Occipital lobe (tissue), 1 donor: ENCODE measurements at regions not wholly inside any gene's neighbourhood (a gene's known extent, or its start where the extent isn't known, plus 50 kb on each side); places are given as distances from the start of the nearest gene placed in this dataset.

Source experiments
- DNase-seq: peaks from one replicate; lab custom pipeline; 2025; lab: John Stamatoyannopoulos, UW

GRCh38 chr4:114358901-114359300 is 239.7 kb upstream of the UGT8 start:
- DNase-seq: no peak

- DNase-seq: no peak
These were observed 237.4 kb upstream of the UGT8 start for GRCh38 chr4:114361249-114361648.

GRCh38 chr4:114364857-114365256 is 233.8 kb upstream of the UGT8 start:
- DNase-seq: no peak

GRCh38 chr4:114365591-114365990 is 233.0 kb upstream of the UGT8 start:
- DNase-seq: no peak

- no peak for DNase-seq
These were observed 232.2 kb upstream of the UGT8 start for GRCh38 chr4:114366368-114366767.

GRCh38 chr4:114368751-114369150 is 229.9 kb upstream of the UGT8 start:
- DNase-seq: no peak

GRCh38 chr4:114373508-114373907 is 225.1 kb upstream of the UGT8 start:
- DNase-seq: no peak

- DNase-seq: no peak
These were observed 220.2 kb upstream of the UGT8 start for GRCh38 chr4:114378305-114378903.

GRCh38 chr4:114383067-114383466 is 215.5 kb upstream of the UGT8 start:
- DNase-seq: no peak

- peak; percentile 1 for DNase-seq
These were observed 214.9 kb upstream of the UGT8 start for GRCh38 chr4:114383721-114384120.

GRCh38 chr4:114384629-114385028 is 214.0 kb upstream of the UGT8 start:
- no peak for DNase-seq

- no peak for DNase-seq
These were observed 213.2 kb upstream of the UGT8 start for GRCh38 chr4:114385195-114385985.

GRCh38 chr4:114386637-114387233 is 211.9 kb upstream of the UGT8 start:
- no peak for DNase-seq

- DNase-seq: no peak
These were observed 209.4 kb upstream of the UGT8 start for GRCh38 chr4:114389070-114389685.

GRCh38 chr4:114393295-114394038 is 205.1 kb upstream of the UGT8 start:
- no peak for DNase-seq

- DNase-seq: no peak
These were observed 201.8 kb upstream of the UGT8 start for GRCh38 chr4:114396808-114397207.

GRCh38 chr4:114398410-114398809 is 200.2 kb upstream of the UGT8 start:
- no peak for DNase-seq

GRCh38 chr4:114399105-114399504 is 199.5 kb upstream of the UGT8 start:
- no peak for DNase-seq

- no peak for DNase-seq
These were observed 198.1 kb upstream of the UGT8 start for GRCh38 chr4:114400531-114400930.

- no peak for DNase-seq
These were observed 197.1 kb upstream of the UGT8 start for GRCh38 chr4:114401483-114401882.

GRCh38 chr4:114417214-114417613 is 181.4 kb upstream of the UGT8 start:
- no peak for DNase-seq

GRCh38 chr4:114420069-114420468 is 178.5 kb upstream of the UGT8 start:
- no peak for DNase-seq
